ENCODE measurements at regions not wholly inside any gene's neighbourhood (a gene's known extent, or its start where the extent isn't known, plus 50 kb on each side); places are given as distances from the start of the nearest gene placed in this dataset.
"Not testable (repeated sequence)": the region's sequence is repeated elsewhere in the genome, so short reads cannot be mapped to it uniquely, and the experiment has no call there.

DNA sequence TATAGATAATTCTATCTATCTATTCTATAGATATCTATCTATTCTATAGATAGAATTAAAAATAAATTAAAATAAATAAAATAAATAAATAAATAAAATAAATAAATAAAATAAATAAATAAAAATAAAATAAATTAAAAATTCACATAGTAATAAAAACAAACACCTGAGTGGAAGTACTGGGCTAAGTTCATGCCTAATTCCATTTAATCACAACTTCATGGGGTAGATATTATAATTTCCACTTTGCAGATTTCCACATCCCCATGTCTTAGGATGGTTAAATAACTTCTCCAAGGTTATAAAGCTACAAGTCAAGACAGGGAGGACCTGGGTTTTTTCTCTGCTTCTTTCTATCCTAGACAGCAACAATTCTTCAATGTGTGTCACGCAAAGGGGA is 261.4 kb upstream of the MEX3C start:
- no peak for DNase-seq (ENCODE audit: low spot score)

GRCh38 chr18:51461956-51462355 is 264.5 kb upstream of the MEX3C start:
- no peak for DNase-seq (ENCODE audit: low spot score)

GRCh38 chr18:51463483-51464136 is 266.1 kb upstream of the MEX3C start:
- no peak for DNase-seq (ENCODE audit: low spot score)

GRCh38 chr18:51478908-51479307 is 281.4 kb upstream of the MEX3C start:
- no peak for DNase-seq (ENCODE audit: low spot score)

- no peak for DNase-seq (ENCODE audit: low spot score)
These were observed 282.3 kb upstream of the MEX3C start for GRCh38 chr18:51479736-51480135.

GRCh38 chr18:51480407-51481261 is 283.2 kb upstream of the MEX3C start:
- no peak for DNase-seq (ENCODE audit: low spot score)

- DNase-seq (ENCODE audit: low spot score) = no peak
These were observed 289.4 kb upstream of the MEX3C start for GRCh38 chr18:51486735-51487366.

DNA sequence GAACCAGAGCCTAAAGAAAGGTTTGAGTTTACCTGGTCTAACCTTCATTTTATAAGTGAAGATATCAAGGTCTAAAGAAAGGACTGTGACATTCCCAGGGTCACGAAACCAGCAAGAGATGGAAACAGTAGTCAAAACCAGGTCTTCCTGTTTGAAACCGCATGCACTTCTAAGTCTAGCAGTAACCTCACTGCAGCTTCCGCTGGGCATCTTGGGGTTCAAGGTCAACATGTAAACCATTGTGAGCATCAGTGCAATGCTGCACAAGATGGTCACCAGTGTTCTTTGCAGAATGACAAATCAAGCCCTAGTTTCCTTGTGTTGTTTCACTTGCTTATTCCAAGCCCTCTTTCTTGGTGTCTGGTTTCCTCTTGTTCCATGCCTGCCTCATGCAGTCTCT is 292.9 kb upstream of the MEX3C start:
- no peak for DNase-seq (ENCODE audit: low spot score)

- no peak for DNase-seq (ENCODE audit: low spot score)
These were observed 293.4 kb upstream of the MEX3C start for GRCh38 chr18:51490860-51491259.

DNA sequence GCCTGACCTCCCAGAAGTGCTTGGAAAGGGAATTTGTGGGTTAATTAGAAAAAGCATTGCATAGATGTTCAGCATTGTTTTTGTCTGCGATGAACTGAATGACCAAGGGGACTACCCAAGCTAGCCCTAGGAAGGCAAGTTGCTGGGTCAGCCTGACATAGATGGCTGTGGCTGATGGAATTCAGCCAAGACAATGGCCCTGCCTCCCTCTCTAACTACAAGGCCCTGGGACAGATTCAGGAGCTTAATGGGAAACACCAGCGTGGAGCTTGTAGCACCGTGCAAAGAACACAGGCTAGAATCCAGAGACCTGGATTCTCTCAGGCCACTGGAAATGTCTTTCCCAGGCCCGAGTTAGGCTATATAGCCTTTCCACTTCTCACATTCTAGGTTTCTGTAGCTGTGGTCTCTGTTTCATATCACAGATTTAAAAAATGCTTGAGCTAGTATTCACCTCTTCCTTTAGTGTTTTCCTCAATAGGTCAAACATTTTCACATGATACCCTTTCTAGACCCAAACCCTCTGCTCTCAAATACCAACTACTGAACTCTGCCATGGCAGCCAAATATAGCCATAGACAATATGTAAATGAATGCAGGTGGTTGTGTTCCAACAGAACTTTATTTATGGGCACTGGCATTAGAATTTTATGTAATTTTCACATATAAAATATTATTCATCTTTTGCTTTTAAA is 294.3 kb upstream of the MEX3C start:
- no peak for DNase-seq (ENCODE audit: low spot score)

- DNase-seq (ENCODE audit: low spot score) = no peak
These were observed 300.8 kb upstream of the MEX3C start for GRCh38 chr18:51498085-51498855.

GRCh38 chr18:51503351-51503750 is 305.9 kb upstream of the MEX3C start:
- no peak for DNase-seq (ENCODE audit: low spot score)

- DNase-seq (ENCODE audit: low spot score) = no peak
These were observed 309.3 kb upstream of the MEX3C start for GRCh38 chr18:51506811-51507210.

DNA sequence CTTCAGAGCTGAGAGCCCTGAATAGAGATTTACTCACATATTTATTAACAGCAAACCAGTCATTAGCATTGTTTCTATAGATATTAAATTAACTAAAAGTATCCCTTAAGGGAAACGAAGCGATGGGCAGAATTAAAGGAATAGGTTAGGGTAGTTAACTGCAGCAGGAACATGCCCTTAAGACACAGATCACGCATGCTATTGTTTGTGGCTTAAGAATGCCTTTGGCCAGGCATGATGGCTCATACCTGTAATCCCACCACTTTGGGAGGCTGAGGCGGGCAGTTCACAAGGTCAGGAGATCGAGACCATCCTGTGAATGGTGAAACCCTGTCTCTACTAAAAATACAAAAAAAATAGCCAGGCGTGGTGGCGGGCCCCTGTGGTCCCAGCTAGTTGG is 310.9 kb upstream of the MEX3C start:
- not testable (repeated sequence) for DNase-seq (ENCODE audit: low spot score)

GRCh38 chr18:51510020-51510419 is 312.5 kb upstream of the MEX3C start:
- no peak for DNase-seq (ENCODE audit: low spot score)

GRCh38 chr18:51513517-51513916 is 316.0 kb upstream of the MEX3C start:
- DNase-seq (ENCODE audit: low spot score) = no peak

- DNase-seq (ENCODE audit: low spot score) = no peak
These were observed 316.6 kb upstream of the MEX3C start for GRCh38 chr18:51514128-51514527.

- no peak for DNase-seq (ENCODE audit: low spot score)
These were observed 319.1 kb upstream of the MEX3C start for GRCh38 chr18:51516478-51517038.

- DNase-seq (ENCODE audit: low spot score) = no peak
These were observed 322.1 kb upstream of the MEX3C start for GRCh38 chr18:51519571-51519970.

- DNase-seq (ENCODE audit: low spot score) = no peak
These were observed 323.2 kb upstream of the MEX3C start for GRCh38 chr18:51520676-51521180.

- DNase-seq (ENCODE audit: low spot score) = no peak
These were observed 324.9 kb upstream of the MEX3C start for GRCh38 chr18:51522338-51522737.
